ENCODE measurements at regions not wholly inside any gene's neighbourhood (a gene's known extent, or its start where the extent isn't known, plus 50 kb on each side); places are given as distances from the start of the nearest gene placed in this dataset.

DNA sequence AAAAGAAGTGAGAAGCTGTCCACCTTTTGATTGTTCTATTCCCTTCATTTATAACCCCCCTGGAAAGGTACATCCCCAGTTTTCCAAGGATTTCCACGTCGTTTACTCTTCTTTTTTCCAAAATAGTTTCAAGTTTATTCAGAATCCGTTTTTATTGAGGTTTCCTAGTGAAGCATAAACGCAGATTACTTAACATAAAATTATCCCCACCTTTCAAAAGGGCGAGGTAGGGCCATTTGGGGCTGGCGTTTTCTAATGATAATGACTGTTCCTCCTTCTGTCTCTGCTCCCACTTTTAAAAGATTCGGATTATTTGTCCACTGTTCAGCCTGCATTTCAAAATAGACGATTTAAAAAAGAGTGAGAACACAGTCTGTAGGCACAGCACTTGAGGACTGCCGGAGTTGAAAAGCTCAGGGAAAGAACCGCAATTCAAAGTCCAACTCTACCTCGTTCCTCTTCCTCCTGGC is 165.2 kb upstream of the PPP1R3A start:
- TF ChIP-seq, protein P1, sequence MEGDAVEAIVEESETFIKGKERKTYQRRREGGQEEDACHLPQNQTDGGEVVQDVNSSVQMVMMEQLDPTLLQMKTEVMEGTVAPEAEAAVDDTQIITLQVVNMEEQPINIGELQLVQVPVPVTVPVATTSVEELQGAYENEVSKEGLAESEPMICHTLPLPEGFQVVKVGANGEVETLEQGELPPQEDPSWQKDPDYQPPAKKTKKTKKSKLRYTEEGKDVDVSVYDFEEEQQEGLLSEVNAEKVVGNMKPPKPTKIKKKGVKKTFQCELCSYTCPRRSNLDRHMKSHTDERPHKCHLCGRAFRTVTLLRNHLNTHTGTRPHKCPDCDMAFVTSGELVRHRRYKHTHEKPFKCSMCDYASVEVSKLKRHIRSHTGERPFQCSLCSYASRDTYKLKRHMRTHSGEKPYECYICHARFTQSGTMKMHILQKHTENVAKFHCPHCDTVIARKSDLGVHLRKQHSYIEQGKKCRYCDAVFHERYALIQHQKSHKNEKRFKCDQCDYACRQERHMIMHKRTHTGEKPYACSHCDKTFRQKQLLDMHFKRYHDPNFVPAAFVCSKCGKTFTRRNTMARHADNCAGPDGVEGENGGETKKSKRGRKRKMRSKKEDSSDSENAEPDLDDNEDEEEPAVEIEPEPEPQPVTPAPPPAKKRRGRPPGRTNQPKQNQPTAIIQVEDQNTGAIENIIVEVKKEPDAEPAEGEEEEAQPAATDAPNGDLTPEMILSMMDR (IDR thresholded peaks at IDR 0.05) = no peak
- TF ChIP-seq POLR2A (IDR thresholded peaks at IDR 0.05) = no peak
